ENCODE measurements at regions not wholly inside any gene's neighbourhood (a gene's known extent, or its start where the extent isn't known, plus 50 kb on each side); places are given as distances from the start of the nearest gene placed in this dataset.

- TF ChIP-seq, protein P1, sequence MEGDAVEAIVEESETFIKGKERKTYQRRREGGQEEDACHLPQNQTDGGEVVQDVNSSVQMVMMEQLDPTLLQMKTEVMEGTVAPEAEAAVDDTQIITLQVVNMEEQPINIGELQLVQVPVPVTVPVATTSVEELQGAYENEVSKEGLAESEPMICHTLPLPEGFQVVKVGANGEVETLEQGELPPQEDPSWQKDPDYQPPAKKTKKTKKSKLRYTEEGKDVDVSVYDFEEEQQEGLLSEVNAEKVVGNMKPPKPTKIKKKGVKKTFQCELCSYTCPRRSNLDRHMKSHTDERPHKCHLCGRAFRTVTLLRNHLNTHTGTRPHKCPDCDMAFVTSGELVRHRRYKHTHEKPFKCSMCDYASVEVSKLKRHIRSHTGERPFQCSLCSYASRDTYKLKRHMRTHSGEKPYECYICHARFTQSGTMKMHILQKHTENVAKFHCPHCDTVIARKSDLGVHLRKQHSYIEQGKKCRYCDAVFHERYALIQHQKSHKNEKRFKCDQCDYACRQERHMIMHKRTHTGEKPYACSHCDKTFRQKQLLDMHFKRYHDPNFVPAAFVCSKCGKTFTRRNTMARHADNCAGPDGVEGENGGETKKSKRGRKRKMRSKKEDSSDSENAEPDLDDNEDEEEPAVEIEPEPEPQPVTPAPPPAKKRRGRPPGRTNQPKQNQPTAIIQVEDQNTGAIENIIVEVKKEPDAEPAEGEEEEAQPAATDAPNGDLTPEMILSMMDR (IDR thresholded peaks at IDR 0.05; ENCODE audit: low read depth, low read length), result no peak
- TF ChIP-seq POLR2A (IDR thresholded peaks at IDR 0.05; ENCODE audit: extremely low read depth, insufficient read length) (no peak), MAX (IDR thresholded peaks at IDR 0.05; ENCODE audit: low read depth, low read length) (no peak)
Observed at GRCh38 chr2:49767316-49767715, 613.0 kb upstream of the FSHR start.
